GM12891 (cell line): ENCODE measurements at regions not wholly inside any gene's neighbourhood (a gene's known extent, or its start where the extent isn't known, plus 50 kb on each side); places are given as distances from the start of the nearest gene placed in this dataset.

ENCODE experiments used
- DNase-seq: peaks from one replicate; pipeline ENCODE4 v3.0.0; 2011; ENCODE audit warnings: low spot score; ENCODE audit not compliant: insufficient read length
- FAIRE-seq: peaks from 2 replicates; lab custom pipeline; 2011; peaks lifted over from hg19 to GRCh38; lab: Jason Lieb, UNC
- PAX5 ChIP-seq: IDR thresholded peaks from 2 replicates; pipeline ENCODE4 v1.6.1; 2011; ENCODE audit warnings: low read length, moderate library complexity, mild to moderate bottlenecking; ENCODE audit not compliant: insufficient read depth, severe bottlenecking
- POLR2A ChIP-seq: IDR thresholded peaks from 2 replicates; pipeline ENCODE4 v1.6.1; 2011; ENCODE audit warnings: low read depth, low read length, control low read depth
- POLR2AphosphoS5 ChIP-seq: IDR thresholded peaks from 2 replicates; pipeline ENCODE4 v1.6.1; 2011; ENCODE audit warnings: low read depth, low read length, control low read depth
- POU2F2 ChIP-seq: IDR thresholded peaks from 2 replicates; pipeline ENCODE4 v1.6.1; 2011; ENCODE audit warnings: low read depth, mild to moderate bottlenecking, control low read depth, low read length, moderate library complexity
- SPI1 ChIP-seq: IDR thresholded peaks from 2 replicates; pipeline ENCODE4 v1.6.1; 2011; ENCODE audit warnings: low read depth, low read length, control low read depth
- TAF1 ChIP-seq: IDR thresholded peaks from 2 replicates; pipeline ENCODE4 v1.6.1; 2011; ENCODE audit warnings: low read depth, low read length, control low read depth

GRCh38 chr12:42798811-42799438 is 209.4 kb upstream of the PRICKLE1 start:
- TF ChIP-seq SPI1 (no peak), TAF1 (no peak), POLR2A (no peak), POLR2AphosphoS5 (no peak), POU2F2 (no peak), PAX5 (no peak)
- DNase-seq (no peak), FAIRE-seq (no peak)

GRCh38 chr12:42794806-42795205 is 205.3 kb upstream of the PRICKLE1 start:
- TF ChIP-seq PAX5 (no peak), TAF1 (no peak)
- DNase-seq (no peak), FAIRE-seq (no peak)

GRCh38 chr12:42793166-42793565 is 203.6 kb upstream of the PRICKLE1 start:
- DNase-seq: no peak
- no peak for TF ChIP-seq SPI1
- no peak for TF ChIP-seq POLR2A
- no peak for TF ChIP-seq PAX5
- TF ChIP-seq POU2F2: no peak
- TF ChIP-seq TAF1: no peak
- TF ChIP-seq POLR2AphosphoS5: no peak
- FAIRE-seq: no peak

- FAIRE-seq (no peak), DNase-seq (no peak)
- TF ChIP-seq PAX5 (no peak), POLR2A (no peak), POU2F2 (no peak), TAF1 (no peak), POLR2AphosphoS5 (no peak)
Measured at GRCh38 chr12:42792265-42792664, 202.7 kb upstream of the PRICKLE1 start.

GRCh38 chr12:42791399-42791798 is 201.9 kb upstream of the PRICKLE1 start:
- FAIRE-seq (no peak), DNase-seq (no peak)

GRCh38 chr12:42790761-42791151 is 201.2 kb upstream of the PRICKLE1 start:
- TF ChIP-seq POLR2A (no peak), TAF1 (no peak), POU2F2 (no peak), POLR2AphosphoS5 (no peak), SPI1 (no peak), PAX5 (no peak)
- FAIRE-seq: no peak
- no peak for DNase-seq

More at GRCh38 chr12:42791399-42791798, 201.9 kb upstream of the PRICKLE1 start:
- no peak for TF ChIP-seq TAF1
- TF ChIP-seq POLR2A: no peak
- TF ChIP-seq POLR2AphosphoS5: no peak
- TF ChIP-seq PAX5: no peak
- no peak for TF ChIP-seq SPI1
- TF ChIP-seq POU2F2: no peak

GRCh38 chr12:42789808-42790760 is 200.5 kb upstream of the PRICKLE1 start:
- TF ChIP-seq SPI1: no peak
- no peak for TF ChIP-seq TAF1
- no peak for TF ChIP-seq PAX5
- TF ChIP-seq POU2F2: no peak
- no peak for TF ChIP-seq POLR2A
- TF ChIP-seq POLR2AphosphoS5: no peak
- no peak for DNase-seq
- FAIRE-seq: no peak

GRCh38 chr12:42786400-42787148 is 197.0 kb upstream of the PRICKLE1 start:
- no peak for DNase-seq
- TF ChIP-seq POLR2A: no peak
- TF ChIP-seq TAF1: no peak
- no peak for FAIRE-seq

- no peak for TF ChIP-seq PAX5
- DNase-seq (no peak), FAIRE-seq (no peak)
Measured at GRCh38 chr12:42785944-42786343, 196.4 kb upstream of the PRICKLE1 start.

- no peak for DNase-seq
- FAIRE-seq: no peak
- TF ChIP-seq PAX5 (no peak), POLR2A (no peak), TAF1 (no peak), POU2F2 (no peak), POLR2AphosphoS5 (no peak)
Measured at GRCh38 chr12:42780671-42781070, 191.1 kb upstream of the PRICKLE1 start.
